ENCODE measurements at regions not wholly inside any gene's neighbourhood (a gene's known extent, or its start where the extent isn't known, plus 50 kb on each side); places are given as distances from the start of the nearest gene placed in this dataset.

DNA sequence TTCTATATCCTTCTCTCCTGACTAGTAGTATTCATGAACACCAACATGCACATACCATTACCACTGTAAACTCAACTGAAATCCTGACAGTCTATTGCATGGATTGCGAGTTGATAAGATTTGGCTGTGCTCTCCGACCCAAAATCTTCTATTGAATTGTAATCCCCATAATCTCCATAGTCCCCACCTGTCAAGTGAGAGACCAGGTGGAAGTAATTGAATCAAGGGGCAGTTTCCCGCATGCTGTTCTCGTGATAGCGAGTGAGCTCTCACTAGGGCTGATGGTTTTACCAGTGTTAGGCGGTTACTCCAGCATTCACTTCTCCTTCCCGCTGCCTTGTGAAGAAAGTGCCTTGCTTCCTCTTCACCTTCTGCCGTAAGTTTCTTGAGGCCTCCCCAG, 261.8 kb downstream of the PHF14 start:
- H3K27ac Mint-ChIP-seq = no peak overlapping the region
- no peaks in the 10 kb centered on the region for H3K36me3 Mint-ChIP-seq (ENCODE audit: low read depth)
- DNase-seq = no peak
- H3K4me3 Mint-ChIP-seq = no peak overlapping the region
- TF ChIP-seq, protein P1, sequence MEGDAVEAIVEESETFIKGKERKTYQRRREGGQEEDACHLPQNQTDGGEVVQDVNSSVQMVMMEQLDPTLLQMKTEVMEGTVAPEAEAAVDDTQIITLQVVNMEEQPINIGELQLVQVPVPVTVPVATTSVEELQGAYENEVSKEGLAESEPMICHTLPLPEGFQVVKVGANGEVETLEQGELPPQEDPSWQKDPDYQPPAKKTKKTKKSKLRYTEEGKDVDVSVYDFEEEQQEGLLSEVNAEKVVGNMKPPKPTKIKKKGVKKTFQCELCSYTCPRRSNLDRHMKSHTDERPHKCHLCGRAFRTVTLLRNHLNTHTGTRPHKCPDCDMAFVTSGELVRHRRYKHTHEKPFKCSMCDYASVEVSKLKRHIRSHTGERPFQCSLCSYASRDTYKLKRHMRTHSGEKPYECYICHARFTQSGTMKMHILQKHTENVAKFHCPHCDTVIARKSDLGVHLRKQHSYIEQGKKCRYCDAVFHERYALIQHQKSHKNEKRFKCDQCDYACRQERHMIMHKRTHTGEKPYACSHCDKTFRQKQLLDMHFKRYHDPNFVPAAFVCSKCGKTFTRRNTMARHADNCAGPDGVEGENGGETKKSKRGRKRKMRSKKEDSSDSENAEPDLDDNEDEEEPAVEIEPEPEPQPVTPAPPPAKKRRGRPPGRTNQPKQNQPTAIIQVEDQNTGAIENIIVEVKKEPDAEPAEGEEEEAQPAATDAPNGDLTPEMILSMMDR (IDR thresholded peaks at IDR 0.05) = no peak
- H3K27me3 Mint-ChIP-seq (ENCODE audit: low read depth, poor library complexity) = peaks cover 6% of the 10 kb centered on the region
- no peaks in the 10 kb centered on the region for H3K9me3 Mint-ChIP-seq
- peaks cover 20% of the 10 kb centered on the region for H3K4me1 Mint-ChIP-seq

DNA sequence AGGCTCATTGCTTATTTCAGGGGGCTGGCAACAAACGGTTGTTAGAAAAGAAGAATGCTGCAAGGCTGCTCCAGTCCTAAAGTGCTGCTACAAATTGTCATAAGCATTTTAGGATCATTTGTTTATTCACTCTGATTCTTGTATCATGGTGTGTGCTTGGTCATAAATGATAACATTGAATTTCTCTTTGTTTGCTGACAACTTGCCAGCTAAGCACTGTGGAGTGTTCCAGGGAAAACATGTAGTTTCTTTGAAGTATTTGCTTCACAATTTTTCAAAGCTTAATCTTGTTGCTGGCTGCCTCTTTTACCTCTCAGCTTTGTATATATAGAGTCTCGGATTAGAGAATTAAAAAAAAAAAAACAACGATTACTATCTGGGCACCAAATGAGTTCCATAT, 263.0 kb downstream of the PHF14 start:
- Mint-ChIP-seq H3K4me3 (no peak overlapping the region), H3K27ac (no peak overlapping the region), H3K4me1 (peaks cover 20% of the 10 kb centered on the region)

DNA sequence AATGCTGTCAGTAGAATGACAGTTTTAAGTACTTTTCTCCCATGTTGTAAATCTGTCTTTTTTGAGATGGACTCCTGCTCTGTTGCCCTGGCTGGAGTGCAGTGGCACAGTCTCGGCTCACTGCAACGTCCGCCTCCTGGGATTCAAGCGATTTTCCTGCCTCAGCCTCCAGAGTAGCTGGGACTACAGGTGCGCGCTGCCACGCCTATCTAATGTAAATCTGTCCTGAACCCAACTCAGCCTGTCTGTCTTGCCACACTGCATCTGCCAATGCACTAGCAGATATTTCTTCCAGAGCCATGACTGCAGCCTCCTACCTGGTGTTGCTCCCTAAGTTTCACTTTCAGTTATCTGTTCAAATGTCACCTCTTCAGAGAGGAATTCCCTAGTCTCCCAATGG, 264.1 kb downstream of the PHF14 start:
- Mint-ChIP-seq H3K4me3 (peak overlapping the region; percentile 42), H3K36me3 (ENCODE audit: low read depth) (no peaks in the 10 kb centered on the region), H3K27me3 (ENCODE audit: low read depth, poor library complexity) (peaks cover 3% of the 10 kb centered on the region), H3K27ac (no peak overlapping the region), H3K4me1 (peaks cover 20% of the 10 kb centered on the region), H3K9me3 (no peaks in the 10 kb centered on the region)
- peak; percentile 7 for DNase-seq
- TF ChIP-seq, protein P1 (IDR thresholded peaks at IDR 0.05) = no peak

More for the DNA sequence above, 263.0 kb downstream of the PHF14 start:
- TF ChIP-seq, protein P1 (IDR thresholded peaks at IDR 0.05) = no peak
- Mint-ChIP-seq H3K9me3 (no peaks in the 10 kb centered on the region), H3K36me3 (ENCODE audit: low read depth) (no peaks in the 10 kb centered on the region), H3K27me3 (ENCODE audit: low read depth, poor library complexity) (peaks cover 6% of the 10 kb centered on the region)
- DNase-seq = no peak

DNA sequence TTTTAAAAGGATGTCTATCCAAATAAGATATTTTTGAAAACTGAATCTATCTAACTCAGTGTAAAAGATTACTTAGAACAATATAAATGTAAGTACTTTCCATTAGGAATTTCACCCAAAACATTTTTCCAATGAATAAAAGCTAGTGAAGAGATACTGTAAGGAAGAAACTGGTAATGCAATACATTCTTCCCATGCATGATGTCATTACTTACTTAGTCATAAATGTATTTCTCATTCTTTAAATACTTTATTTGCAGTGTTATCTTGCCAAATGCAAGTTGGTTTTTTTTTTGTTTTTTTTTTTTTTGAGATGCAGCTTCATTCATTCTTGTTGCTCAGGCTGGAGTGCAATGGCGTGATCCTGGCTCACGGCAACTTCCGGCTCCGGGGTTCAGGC, 265.6 kb downstream of the PHF14 start:
- no peaks in the 10 kb centered on the region for H3K9me3 Mint-ChIP-seq
- H3K4me1 Mint-ChIP-seq = peaks cover 17% of the 10 kb centered on the region
- no peaks in the 10 kb centered on the region for H3K36me3 Mint-ChIP-seq (ENCODE audit: low read depth)
- no peaks in the 10 kb centered on the region for H3K27me3 Mint-ChIP-seq (ENCODE audit: low read depth, poor library complexity)
- TF ChIP-seq, protein P1 (IDR thresholded peaks at IDR 0.05) = no peak
- H3K4me3 Mint-ChIP-seq = no peak overlapping the region
- no peak overlapping the region for H3K27ac Mint-ChIP-seq
- no peak for DNase-seq

DNA sequence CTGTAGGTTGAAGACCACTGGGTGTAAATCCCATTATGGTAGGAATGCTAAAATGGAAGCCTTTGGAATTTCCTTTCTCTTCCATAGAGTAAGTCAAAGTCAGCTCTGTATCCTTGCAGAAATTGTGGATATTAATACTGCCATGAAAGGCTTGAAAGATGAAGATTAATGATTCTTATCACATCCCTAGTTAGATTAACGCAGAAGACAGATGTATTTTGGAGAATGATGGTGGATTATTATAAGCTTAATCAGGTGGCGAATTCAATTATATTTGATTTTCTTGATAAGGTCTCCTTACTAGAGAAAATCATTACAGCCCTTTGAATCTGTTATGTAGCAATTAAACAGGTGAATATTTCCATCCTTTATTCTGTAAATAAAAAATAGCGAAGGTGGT, 270.1 kb downstream of the PHF14 start:
- Mint-ChIP-seq H3K36me3 (ENCODE audit: low read depth) (no peaks in the 10 kb centered on the region), H3K4me3 (no peak overlapping the region), H3K27ac (no peak overlapping the region), H3K4me1 (no peaks in the 10 kb centered on the region), H3K9me3 (no peaks in the 10 kb centered on the region), H3K27me3 (ENCODE audit: low read depth, poor library complexity) (no peaks in the 10 kb centered on the region)
- DNase-seq = no peak
- TF ChIP-seq, protein P1 (IDR thresholded peaks at IDR 0.05) = no peak

DNA sequence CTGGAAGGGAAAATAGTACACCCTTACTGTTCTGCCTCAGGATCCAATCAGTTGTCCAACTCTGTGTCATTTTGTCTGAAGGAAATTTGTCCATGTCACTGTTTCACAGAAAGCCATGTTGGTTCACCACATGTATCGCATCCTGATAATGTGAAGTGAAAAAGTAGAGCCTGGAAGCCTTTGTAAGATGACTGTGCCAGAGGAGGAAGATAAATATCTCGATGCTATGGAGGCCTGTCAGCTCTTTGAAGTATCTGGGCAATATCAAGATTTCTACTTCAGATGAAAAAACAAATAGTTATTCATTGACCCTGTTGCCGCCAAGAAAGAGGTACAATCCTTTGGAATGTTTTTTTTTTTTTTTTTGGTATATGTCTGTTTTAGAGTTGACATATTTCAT, 270.5 kb downstream of the PHF14 start:
- Mint-ChIP-seq H3K9me3 (no peaks in the 10 kb centered on the region), H3K4me1 (no peaks in the 10 kb centered on the region)

More for the DNA sequence above, 270.5 kb downstream of the PHF14 start:
- Mint-ChIP-seq H3K27me3 (ENCODE audit: low read depth, poor library complexity) (no peaks in the 10 kb centered on the region), H3K27ac (no peak overlapping the region), H3K4me3 (no peak overlapping the region), H3K36me3 (ENCODE audit: low read depth) (no peaks in the 10 kb centered on the region)
- DNase-seq = no peak
- TF ChIP-seq, protein P1 (IDR thresholded peaks at IDR 0.05) = no peak

Data from nephron progenitor cell (in vitro differentiated cells).